Kidney (tissue), 13 donors: ENCODE measurements at regions not wholly inside any gene's neighbourhood (a gene's known extent, or its start where the extent isn't known, plus 50 kb on each side); places are given as distances from the start of the nearest gene placed in this dataset.
A peak's percentile ranks its signal among the peaks of the same experiment; 100 is the strongest.
"Not testable (repeated sequence)": the region's sequence is repeated elsewhere in the genome, so short reads cannot be mapped to it uniquely, and the experiment has no call there.

Experiments used
- DNase-seq, 5 donors: peaks; one replicate each; pipeline ENCODE4 v3.0.0-alpha.2; 2013 to 2020
- FAIRE-seq: peaks from 2 replicates; lab custom pipeline; 2012; peaks lifted over from hg19 to GRCh38; lab: Jason Lieb, UNC
- H3K27ac ChIP-seq, 2 donors: one replicate each; pipeline ENCODE4 v1.7.0; 2013; ENCODE audit warnings: low read depth in 2 of 2, low read length in 2 of 2, inconsistent platforms in 1 of 2
- H3K27me3 ChIP-seq: one replicate; pipeline ENCODE4 v1.7.1; 2013; ENCODE audit warnings: low read length, inconsistent platforms; ENCODE audit not compliant: control insufficient read depth, insufficient read depth
- H3K36me3 ChIP-seq, 3 donors: one replicate each; pipeline versions ENCODE4 v1.7.0 to v1.7.1; 2013; ENCODE audit warnings: low read length in 3 of 3, control low read depth in 1 of 3, inconsistent platforms in 1 of 3; ENCODE audit not compliant: insufficient read depth in 3 of 3, control insufficient read depth in 2 of 3
- H3K4me1 ChIP-seq, 3 donors: one replicate each; pipeline versions ENCODE4 v1.7.0 to v1.7.1; 2013; ENCODE audit warnings: low read length in 3 of 3, inconsistent platforms in 1 of 3, low read depth in 1 of 3; ENCODE audit not compliant: control insufficient read depth in 2 of 3, insufficient read depth in 2 of 3
- H3K4me3 ChIP-seq, 3 donors: one replicate each; pipeline versions ENCODE4 v1.7.0 to v1.8.1; 2013; ENCODE audit warnings: low read length in 3 of 3, control low read depth in 1 of 3, inconsistent platforms in 1 of 3
- H3K9ac ChIP-seq, 3 donors: one replicate each; pipeline versions ENCODE4 v1.7.0 to v1.7.1; 2013; ENCODE audit warnings: low read length in 3 of 3, control low read depth in 1 of 3, inconsistent platforms in 1 of 3
- H3K9me3 ChIP-seq, 3 donors: one replicate each; pipeline versions ENCODE4 v1.7.0 to v1.7.1; 2013; ENCODE audit warnings: low read length in 3 of 3, control low read depth in 1 of 3, inconsistent platforms in 1 of 3; ENCODE audit not compliant: control insufficient read depth in 2 of 3, insufficient read depth in 1 of 3
- CTCF ChIP-seq: IDR thresholded peaks from 3 replicates; pipeline ENCODE4 v1.5.1; 2012; ENCODE audit warnings: mild to moderate bottlenecking, moderate library complexity, borderline replicate concordance; ENCODE audit not compliant: insufficient read depth; ENCODE audit errors: extremely low read depth
- intact Hi-C: fragments of 100-400 bp; cut with DNase I; formaldehyde crosslinking; loops from one replicate; pipeline ENCODE4 v1.11.1; 2022
- donor health status: control.
- donor health status: control.
- donor health status: control.
- donor health status: control.
- donor health status: control.
- donor health status: DM: yes; HTN: yes; CAD: no.
- donor health status: Normal renal cell carcinoma (clear cell type).

- DNase-seq (peak in 4 of 5 donors; percentile 38 to 49 (median 45)), FAIRE-seq (no peak)
- intact Hi-C loops: no loop called here
- Histone ChIP-seq H3K27ac (no peak overlapping the region), H3K4me1 (no peaks in the 10 kb centered on the region), H3K27me3 (no peaks in the 10 kb centered on the region), H3K36me3 (no peaks in the 10 kb centered on the region), H3K4me3 (peak overlapping the region; percentile 11 to 48 (median 19)), H3K9ac (no peak overlapping the region), H3K9me3 (no peaks in the 10 kb centered on the region)
- peak; percentile 13 for TF ChIP-seq CTCF
Observed at GRCh38 chrX:65196758-65197360, 220.6 kb upstream of the ZC4H2 start.

GRCh38 chrX:65195621-65196020, 219.4 kb upstream of the ZC4H2 start:
- Histone ChIP-seq H3K4me1 (no peaks in the 10 kb centered on the region), H3K27ac (no peak overlapping the region), H3K9ac (no peak overlapping the region), H3K4me3 (no peak overlapping the region), H3K9me3 (no peaks in the 10 kb centered on the region), H3K27me3 (no peaks in the 10 kb centered on the region), H3K36me3 (no peaks in the 10 kb centered on the region)
- FAIRE-seq (no peak), DNase-seq (no peak)
- intact Hi-C loops: no loop called here
- no peak for TF ChIP-seq CTCF

- TF ChIP-seq CTCF: no peak
- FAIRE-seq: peak; percentile 64
- H3K4me3 ChIP-seq: no peak overlapping the region
- H3K27ac ChIP-seq: no peak overlapping the region
- no peaks in the 10 kb centered on the region for H3K4me1 ChIP-seq
- H3K27me3 ChIP-seq: no peaks in the 10 kb centered on the region
- H3K9me3 ChIP-seq: no peaks in the 10 kb centered on the region
- no peak overlapping the region for H3K9ac ChIP-seq
- no peak for DNase-seq
- no peaks in the 10 kb centered on the region for H3K36me3 ChIP-seq
- intact Hi-C loops: no loop called here
Observed at GRCh38 chrX:65194547-65194946, 218.3 kb upstream of the ZC4H2 start.

GRCh38 chrX:65163325-65163724, 187.1 kb upstream of the ZC4H2 start:
- FAIRE-seq, H3K9me3 ChIP-seq, intact Hi-C loops, H3K4me1 ChIP-seq, H3K4me3 ChIP-seq, H3K36me3 ChIP-seq, H3K9ac ChIP-seq, H3K27me3 ChIP-seq, DNase-seq, H3K27ac ChIP-seq: not testable (repeated sequence)
